Stimulated activated CD4-positive, alpha-beta T cell treated with anti-CD3 and anti-CD28 coated beads, TNF-alpha, amount 100 ng/mL, for 48 hours (primary cell): ENCODE measurements at regions not wholly inside any gene's neighbourhood (a gene's known extent, or its start where the extent isn't known, plus 50 kb on each side); places are given as distances from the start of the nearest gene placed in this dataset.

Source experiments
- DNase-seq, 3 donors: peaks; one replicate each; pipeline ENCODE4 v3.0.0-alpha.2; 2020; ENCODE audit warnings: low read depth in 3 of 3

- no peak for DNase-seq
These were observed 327.4 kb downstream of the BUD13 start for GRCh38 chr11:116445108-116446047.

GRCh38 chr11:116442238-116442752 lies 330.5 kb downstream of the BUD13 start:
- DNase-seq = no peak

GRCh38 chr11:116439361-116439677 lies 333.5 kb downstream of the BUD13 start:
- DNase-seq = no peak

- DNase-seq = no peak
These were observed 334.0 kb downstream of the BUD13 start for GRCh38 chr11:116438651-116439360.

GRCh38 chr11:116434986-116435385 lies 337.8 kb downstream of the BUD13 start:
- no peak for DNase-seq

- no peak for DNase-seq
These were observed 340.5 kb downstream of the BUD13 start for GRCh38 chr11:116432301-116432700.

- DNase-seq = no peak
These were observed 340.9 kb downstream of the BUD13 start for GRCh38 chr11:116431842-116432241.

GRCh38 chr11:116428638-116428975 lies 344.2 kb downstream of the BUD13 start:
- no peak for DNase-seq

- DNase-seq = no peak
These were observed 344.7 kb downstream of the BUD13 start for GRCh38 chr11:116427903-116428637.

GRCh38 chr11:116427337-116427902 lies 345.4 kb downstream of the BUD13 start:
- DNase-seq = no peak

- no peak for DNase-seq
These were observed 346.0 kb downstream of the BUD13 start for GRCh38 chr11:116426761-116427160.

- no peak for DNase-seq
These were observed 348.0 kb downstream of the BUD13 start for GRCh38 chr11:116424615-116425261.

GRCh38 chr11:116422956-116423600 lies 349.7 kb downstream of the BUD13 start:
- DNase-seq = no peak

GRCh38 chr11:116422556-116422955 lies 350.2 kb downstream of the BUD13 start:
- no peak for DNase-seq

- DNase-seq = no peak
These were observed 351.1 kb downstream of the BUD13 start for GRCh38 chr11:116421529-116422185.

GRCh38 chr11:116420770-116421528 lies 351.8 kb downstream of the BUD13 start:
- no peak for DNase-seq

GRCh38 chr11:116420030-116420429 lies 352.8 kb downstream of the BUD13 start:
- DNase-seq = no peak

GRCh38 chr11:116418388-116419041 lies 354.3 kb downstream of the BUD13 start:
- no peak for DNase-seq

GRCh38 chr11:116416852-116417251 lies 355.9 kb downstream of the BUD13 start:
- no peak for DNase-seq
